Stimulated activated CD8-positive, alpha-beta memory T cell treated with anti-CD3 and anti-CD28 coated beads, Interleukin-7, amount 100 ng/mL, for 48 hours (primary cell): ENCODE measurements at regions not wholly inside any gene's neighbourhood (a gene's known extent, or its start where the extent isn't known, plus 50 kb on each side); places are given as distances from the start of the nearest gene placed in this dataset.

Experiments
- DNase-seq, 2 donors: peaks; one replicate each; pipeline ENCODE4 v3.0.0-alpha.2; 2020; ENCODE audit warnings: low read depth in 1 of 2; ENCODE audit errors: extremely low read depth in 1 of 2

DNA sequence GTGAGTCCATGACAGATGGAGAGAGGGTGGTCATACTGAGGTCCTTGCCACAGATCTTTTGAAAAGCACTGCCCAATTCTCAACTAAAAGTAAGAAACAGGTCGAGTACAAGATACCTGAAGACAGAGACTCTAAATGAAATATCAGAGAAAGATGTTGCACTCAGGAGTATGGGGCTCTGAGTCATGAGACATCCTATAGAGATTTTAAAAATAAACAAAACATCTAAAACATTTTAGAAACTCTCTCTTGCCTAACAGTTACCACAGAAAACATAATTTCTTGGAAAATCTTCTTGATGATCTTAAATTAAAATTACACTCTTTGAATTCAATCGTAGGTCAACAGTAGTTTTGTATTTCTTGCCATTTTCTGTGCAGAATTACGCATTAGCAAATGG lies 348.9 kb upstream of the MARCKS start:
- no peak for DNase-seq

DNA sequence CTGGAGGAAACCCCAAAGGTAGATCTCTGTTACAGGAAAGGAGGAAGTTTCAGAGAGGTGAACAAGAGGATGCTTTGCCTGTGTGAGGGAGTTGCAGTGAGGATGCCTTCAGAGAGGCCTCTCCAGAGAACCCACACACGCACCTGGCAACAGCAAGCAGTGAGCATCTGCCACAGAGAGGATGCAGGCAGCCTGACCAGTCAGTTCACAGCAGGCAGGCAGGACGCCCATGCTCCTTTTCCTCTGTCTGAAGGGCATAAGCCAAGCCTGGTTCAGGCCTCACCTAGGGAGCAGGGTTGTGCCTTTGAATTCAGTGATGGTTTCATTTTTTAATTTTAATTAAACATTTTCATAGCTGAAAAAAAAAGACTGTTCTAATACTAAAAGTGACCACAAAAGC lies 346.0 kb upstream of the MARCKS start:
- no peak for DNase-seq

- DNase-seq: no peak
These were observed 344.6 kb upstream of the MARCKS start for GRCh38 chr6:113512576-113512975.

DNA sequence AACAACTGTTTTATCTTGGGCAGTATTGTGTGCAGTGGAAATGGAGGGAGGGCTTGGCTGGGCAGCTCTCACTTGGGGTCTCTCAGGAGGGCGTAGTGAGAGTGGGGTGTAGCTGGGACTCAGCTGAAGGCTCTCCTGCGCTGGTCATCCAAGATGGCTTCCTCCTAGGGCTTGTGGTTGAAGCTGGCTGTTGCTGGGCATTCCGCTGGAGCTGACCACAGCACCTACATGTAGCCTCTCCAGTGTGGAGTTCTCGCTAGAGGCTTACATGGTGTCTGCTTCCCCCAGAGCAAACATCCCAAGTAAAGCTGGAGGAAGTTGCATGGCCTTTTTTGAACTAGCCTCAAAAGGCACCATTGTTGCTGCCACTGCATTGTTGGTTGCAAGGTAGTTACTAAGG lies 344.1 kb upstream of the MARCKS start:
- no peak for DNase-seq

DNA sequence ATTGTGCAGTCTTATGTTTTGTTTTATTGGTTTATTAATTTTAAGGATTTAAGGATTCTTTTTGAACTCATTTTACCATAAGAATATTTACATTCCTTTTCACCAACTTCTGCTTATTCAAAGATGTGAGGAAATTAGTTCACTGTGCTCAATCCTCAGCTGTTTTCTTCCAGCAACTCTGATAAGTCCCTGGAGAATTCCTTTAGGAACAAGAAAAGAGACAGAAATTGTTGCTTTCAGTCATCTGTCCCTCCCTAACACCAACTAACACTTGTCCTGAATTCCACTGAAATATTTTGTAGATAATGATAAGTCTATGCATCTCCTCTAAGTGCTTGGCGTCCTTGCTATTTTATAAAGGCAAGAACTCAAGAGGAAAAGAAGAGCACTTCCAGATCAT lies 334.8 kb upstream of the MARCKS start:
- no peak for DNase-seq

GRCh38 chr6:113524826-113525225 lies 332.3 kb upstream of the MARCKS start:
- DNase-seq: no peak

- no peak for DNase-seq
These were observed 330.6 kb upstream of the MARCKS start for GRCh38 chr6:113526553-113526952.

DNA sequence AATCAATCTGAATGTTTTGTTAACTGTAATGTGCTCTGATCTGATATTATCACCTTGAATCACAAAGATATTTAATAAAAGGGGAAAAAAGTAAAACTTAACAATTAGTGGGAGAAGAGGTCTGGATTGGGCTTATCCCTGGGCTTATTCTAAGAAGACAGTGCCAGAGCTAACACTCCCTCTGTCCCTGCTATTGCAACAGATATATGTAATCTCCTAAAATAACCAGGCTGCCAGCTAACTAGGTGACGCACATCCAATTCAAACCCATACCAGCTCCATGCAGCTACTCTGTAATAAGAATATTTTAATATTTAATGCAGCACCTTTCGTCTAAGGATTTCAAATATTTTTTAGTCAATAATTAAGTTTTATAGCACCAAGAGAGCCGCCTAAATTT lies 330.1 kb upstream of the MARCKS start:
- no peak for DNase-seq

- no peak for DNase-seq
These were observed 329.0 kb upstream of the MARCKS start for GRCh38 chr6:113528111-113528510.

DNA sequence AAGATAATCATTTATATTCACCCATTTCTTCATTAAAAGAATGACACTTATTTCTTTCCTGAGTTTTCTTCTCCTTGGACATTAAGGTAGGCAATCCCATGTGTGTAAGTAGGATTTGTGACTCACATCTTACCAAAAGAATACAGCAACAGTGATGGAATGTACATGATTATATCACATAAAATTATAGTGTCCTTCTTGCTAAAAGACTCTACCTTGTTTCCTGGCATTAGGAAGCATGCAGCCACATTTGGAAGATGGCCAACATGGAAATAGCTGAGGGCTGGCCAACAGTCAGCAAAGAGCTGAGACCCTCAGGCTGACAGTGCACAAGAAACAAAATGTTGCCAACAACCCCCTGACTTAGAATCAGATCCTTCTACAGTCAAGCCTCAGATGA lies 327.9 kb upstream of the MARCKS start:
- DNase-seq: no peak

DNA sequence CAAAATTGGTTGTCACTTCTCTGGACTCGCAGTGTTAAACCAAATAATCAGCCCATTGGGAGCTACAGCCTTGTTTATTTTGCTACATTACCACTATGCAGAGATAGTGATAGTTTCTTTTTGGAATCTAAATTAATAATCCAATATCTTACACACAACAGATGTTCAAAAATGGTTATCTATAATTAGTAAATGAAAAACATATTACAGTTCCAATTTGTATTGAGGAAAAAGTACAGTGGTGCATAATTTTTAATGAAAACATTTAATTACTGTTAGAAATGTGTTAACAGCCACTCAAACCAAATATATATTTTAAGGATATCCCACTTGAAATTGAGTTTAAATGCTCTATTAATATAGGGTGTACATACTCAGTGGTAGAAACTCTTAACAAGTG lies 327.3 kb upstream of the MARCKS start:
- no peak for DNase-seq

DNA sequence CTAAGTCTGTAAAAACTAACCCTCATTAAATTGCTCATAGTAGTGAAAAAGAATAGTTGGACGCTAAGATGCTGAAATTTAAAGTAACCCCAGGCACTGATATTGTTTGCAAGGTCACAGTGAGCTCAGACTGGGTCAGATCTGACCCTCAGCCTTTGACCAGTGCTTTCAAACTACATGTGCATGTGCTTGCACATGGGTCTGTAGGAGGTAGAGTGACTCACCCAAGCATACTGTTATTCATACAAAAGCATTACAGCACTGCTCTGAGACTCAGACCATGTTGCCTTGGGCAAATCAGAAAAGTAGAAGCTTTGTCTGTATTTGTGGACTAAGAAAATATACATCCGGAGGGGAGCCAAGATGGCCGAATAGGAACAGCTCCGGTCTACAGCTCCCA lies 326.4 kb upstream of the MARCKS start:
- no peak for DNase-seq

DNA sequence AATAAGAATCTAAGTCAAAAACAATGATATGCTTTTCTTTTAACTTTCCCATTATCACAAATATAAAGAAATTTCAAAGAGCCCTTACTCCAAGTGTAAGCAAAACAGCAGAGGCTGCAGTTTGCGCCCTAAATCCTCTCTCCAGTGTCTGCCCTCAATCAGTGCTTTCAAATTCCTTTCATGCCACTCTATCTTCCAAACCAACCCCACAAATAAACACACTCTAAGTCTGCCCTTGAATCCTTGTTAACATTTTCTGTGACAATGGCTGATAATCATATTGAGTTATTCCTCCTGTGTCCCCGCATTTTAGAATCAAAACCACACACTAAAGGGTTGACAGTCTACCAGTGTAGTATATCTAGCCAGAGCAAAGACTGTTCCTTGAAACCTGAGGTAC lies 317.9 kb upstream of the MARCKS start:
- no peak for DNase-seq

DNA sequence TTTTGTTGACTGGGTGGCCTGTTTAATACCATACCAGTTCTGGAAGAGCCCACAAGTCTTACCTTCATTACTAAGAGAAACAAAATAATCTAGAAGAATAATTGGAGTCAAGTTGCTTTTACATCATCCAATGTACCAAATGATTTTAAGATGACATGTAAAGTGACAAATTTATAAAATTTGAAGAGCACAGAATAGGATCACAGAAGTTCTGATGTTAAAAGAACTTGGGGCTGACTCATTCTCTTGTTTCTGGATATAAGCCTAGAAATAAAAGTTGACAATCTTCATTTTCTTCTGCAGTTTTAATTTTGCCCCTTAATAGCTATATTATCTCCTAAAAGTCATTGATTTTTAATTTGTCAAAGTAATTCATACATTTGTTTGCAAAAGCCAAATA lies 317.5 kb upstream of the MARCKS start:
- DNase-seq: no peak

DNA sequence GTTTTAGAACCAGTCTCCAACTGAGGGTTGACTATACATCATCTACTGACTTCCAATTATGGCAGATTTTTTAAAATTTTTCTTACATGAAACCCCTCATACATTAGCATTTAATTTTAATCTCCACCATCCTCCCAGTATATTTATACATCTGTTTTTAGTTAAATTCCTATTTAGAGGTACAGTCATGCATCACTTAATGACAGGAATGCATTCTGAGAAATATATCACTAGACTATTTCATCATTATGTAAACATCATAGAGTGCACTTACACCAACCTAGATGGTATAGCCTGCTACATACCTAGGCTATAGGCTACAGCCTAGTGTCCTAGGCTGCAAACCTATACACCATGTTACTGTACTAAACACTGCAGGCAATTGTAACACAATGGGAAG lies 316.7 kb upstream of the MARCKS start:
- DNase-seq: no peak

DNA sequence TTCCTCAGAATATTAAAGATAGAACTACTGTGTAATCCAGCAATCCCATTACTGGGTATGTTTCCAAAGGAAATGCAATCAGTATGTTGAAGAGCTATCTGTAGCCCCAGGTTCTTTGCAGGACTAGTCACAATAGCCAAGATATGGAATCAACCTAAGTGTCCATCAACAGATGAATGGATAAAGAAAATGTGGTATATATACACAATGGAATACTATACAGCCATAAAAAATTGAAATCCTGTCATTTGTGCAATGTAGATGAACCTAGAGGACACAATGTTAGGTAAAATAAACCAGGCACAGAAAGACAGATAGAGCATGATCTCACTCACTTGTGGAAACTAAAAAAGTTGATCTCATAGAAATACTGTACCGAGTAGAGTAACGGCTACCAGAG lies 306.0 kb upstream of the MARCKS start:
- DNase-seq: no peak

DNA sequence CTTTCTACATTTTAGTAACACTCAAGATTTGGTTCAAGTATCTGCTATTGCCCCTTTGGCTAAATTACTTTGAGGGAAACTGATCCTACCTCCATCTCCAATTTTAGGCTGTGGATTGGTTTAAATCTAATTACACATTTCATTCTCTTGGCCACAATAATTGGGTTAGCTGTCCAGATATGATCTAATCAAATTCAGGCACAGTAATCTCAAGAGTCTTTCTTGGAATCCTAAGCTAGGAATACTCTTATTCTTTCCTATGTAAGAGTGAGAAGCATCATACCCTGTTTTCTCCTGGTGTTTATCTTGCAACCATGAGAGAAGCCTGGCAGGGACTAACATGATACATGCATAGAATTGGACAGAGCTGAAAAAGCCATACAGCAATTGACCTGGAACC lies 300.4 kb upstream of the MARCKS start:
- no peak for DNase-seq

DNA sequence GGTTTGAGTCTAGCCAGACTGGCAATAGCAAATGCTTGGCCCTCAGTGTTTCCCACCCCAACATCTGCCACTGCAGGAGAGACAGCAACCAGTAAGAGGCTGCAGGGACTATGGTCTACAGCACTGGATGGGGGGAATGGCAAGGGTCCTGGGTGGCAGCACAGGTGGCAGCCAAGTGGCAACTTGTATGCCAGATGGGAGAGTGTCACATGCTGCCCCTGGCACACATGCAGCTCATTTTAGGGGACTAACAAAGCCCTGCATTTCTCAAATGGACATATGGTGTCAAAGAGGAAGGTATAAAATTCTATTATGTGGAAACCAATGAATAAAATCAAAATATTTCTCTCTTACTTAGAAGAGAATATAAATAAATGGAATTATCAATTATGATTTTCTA lies 298.7 kb upstream of the MARCKS start:
- no peak for DNase-seq

DNA sequence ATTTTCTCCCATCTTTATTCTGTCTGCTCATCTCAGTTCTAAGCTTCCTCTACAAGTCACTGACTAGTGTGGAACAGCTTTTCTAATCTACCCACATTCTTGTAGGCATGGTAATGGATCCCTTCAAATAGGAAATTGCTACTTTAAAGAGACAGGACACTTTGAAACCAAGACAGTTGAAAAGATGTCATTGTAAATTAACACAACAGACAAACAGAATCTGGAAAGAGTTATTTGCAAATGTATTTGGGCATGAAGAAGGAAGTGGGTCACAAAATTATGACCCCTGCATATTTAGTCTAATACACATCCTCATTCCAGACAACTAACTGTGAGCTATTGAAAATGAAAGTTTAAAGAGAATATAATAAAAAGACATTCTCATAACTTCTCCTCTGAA lies 298.2 kb upstream of the MARCKS start:
- DNase-seq: no peak

DNA sequence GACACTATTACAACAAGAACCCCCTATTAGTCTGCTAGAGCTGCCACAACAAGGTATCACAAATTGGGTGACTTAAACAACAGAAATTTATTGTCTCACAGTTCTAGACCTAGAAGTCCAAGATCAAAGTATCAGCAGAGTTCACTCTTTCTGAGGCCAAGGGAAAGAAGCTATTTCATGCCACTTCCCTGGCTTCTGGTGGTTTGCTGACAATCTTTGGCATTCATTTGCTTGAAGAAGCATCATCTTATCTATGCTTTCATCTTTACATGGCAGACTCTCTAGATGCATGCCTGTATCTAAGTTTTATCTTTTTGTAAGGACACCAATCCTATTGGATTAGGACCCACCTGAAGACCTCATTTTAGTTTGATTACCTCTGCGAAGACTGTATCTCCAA lies 296.8 kb upstream of the MARCKS start:
- DNase-seq: no peak

DNA sequence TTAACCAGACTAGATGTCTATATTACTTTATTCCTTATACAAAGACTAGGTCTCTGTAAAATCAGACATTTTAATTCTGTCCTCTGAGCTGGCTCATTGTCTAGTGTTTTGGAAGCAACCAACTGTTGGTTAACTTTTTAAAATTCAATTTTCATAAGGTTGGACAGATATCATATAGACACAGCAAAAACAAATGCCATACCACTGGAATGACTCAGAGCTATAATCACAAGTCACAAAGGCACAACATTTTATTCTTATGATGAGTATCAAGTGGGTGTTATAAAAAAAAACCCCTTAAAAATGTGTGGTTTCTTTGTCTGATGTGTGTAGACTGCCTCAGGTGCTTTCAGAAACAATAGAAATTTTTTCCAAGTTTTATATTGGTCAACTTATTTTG lies 296.2 kb upstream of the MARCKS start:
- no peak for DNase-seq

- no peak for DNase-seq
These were observed 294.9 kb upstream of the MARCKS start for GRCh38 chr6:113562248-113562647.

- DNase-seq: no peak
These were observed 292.6 kb upstream of the MARCKS start for GRCh38 chr6:113564371-113565171.
